Endothelial cell of umbilical vein (primary cell): ENCODE measurements at regions not wholly inside any gene's neighbourhood (a gene's known extent, or its start where the extent isn't known, plus 50 kb on each side); places are given as distances from the start of the nearest gene placed in this dataset.
"Not testable (repeated sequence)": the region's sequence is repeated elsewhere in the genome, so short reads cannot be mapped to it uniquely, and the experiment has no call there.

ENCODE experiments used
- BruUV-seq: library from RNA; stranded (reverse); fragments of 400-500 nt; replicated peaks from 2 replicates; lab custom pipeline; 2021; lab: Mats Ljungman, UMichigan
- CTCF ChIA-PET: fragments of 300-600, 350-600 bp; sonication (Branson Sonifier 250); formaldehyde crosslinking; loops from one replicate; lab custom pipeline; 2021; ENCODE audit warnings: antibody characterized with exemption, inconsistent platforms; lab: Charles Lee
- POLR2A ChIA-PET: fragments of 300-600, 350-600 bp; sonication (Branson Sonifier 250); formaldehyde crosslinking; loops from one replicate; lab custom pipeline; 2021; ENCODE audit warnings: antibody characterized with exemption, inconsistent platforms; lab: Charles Lee
- DNase-seq: peaks from one replicate; pipeline ENCODE4 v3.0.0-alpha.2; 2011; ENCODE audit warnings: low read depth, low spot score
- FAIRE-seq: peaks from 2 replicates; lab custom pipeline; 2011; peaks lifted over from hg19 to GRCh38; lab: Jason Lieb, UNC
- H2AFZ ChIP-seq: 2 replicates; pipeline ENCODE4 v1.6.0; 2012; ENCODE audit warnings: low read depth, low read length, control low read depth, inconsistent platforms
- H3K27ac ChIP-seq: 2 replicates; pipeline ENCODE4 v1.5.1; 2011; ENCODE audit warnings: low read depth, mild to moderate bottlenecking, control low read depth, low read length, moderate library complexity; ENCODE audit not compliant: insufficient read depth
- H3K27me3 ChIP-seq, 2 experiments: 2 replicates each; pipeline versions ENCODE4 v1.6.0 to v1.6.1; 2011; ENCODE audit warnings: low read length in 2 of 2, mixed read lengths in 1 of 2; ENCODE audit not compliant: control insufficient read depth in 2 of 2, insufficient read depth in 2 of 2
- H3K36me3 ChIP-seq, 2 experiments: 2 replicates in 1 of 2; 3 replicates in 1 of 2; pipeline ENCODE4 v1.5.1; 2011; ENCODE audit warnings: low read length in 2 of 2, mild to moderate bottlenecking in 1 of 2, moderate library complexity in 1 of 2; ENCODE audit not compliant: control insufficient read depth in 2 of 2, insufficient read depth in 2 of 2; ENCODE audit errors: extremely low read depth in 1 of 2
- H3K4me1 ChIP-seq: 3 replicates; pipeline ENCODE4 v1.5.1; 2011; ENCODE audit warnings: mild to moderate bottlenecking, low read length; ENCODE audit not compliant: control insufficient read depth, insufficient read depth; ENCODE audit errors: extremely low read depth
- H3K4me2 ChIP-seq: 2 replicates; pipeline ENCODE4 v1.6.1; 2011; ENCODE audit warnings: low read length, control low read depth, mixed read lengths; ENCODE audit not compliant: insufficient read depth
- H3K4me3 ChIP-seq, 3 experiments: fragments of 200-600 bp in 1 of 3; sonication (generic), shearing (Covaris generic) in 1 of 3; replicated peaks in 1 of 3; 2 replicates each; pipeline ENCODE4 v1.5.1; 2011 to 2016; ENCODE audit warnings: control low read depth in 3 of 3, low read length in 3 of 3, mild to moderate bottlenecking in 2 of 3, inconsistent platforms in 1 of 3, low read depth in 1 of 3, moderate library complexity in 1 of 3; ENCODE audit not compliant: insufficient read depth in 1 of 3
- H3K79me2 ChIP-seq: 2 replicates; pipeline ENCODE4 v1.6.0; 2012; ENCODE audit warnings: low read length, inconsistent platforms; ENCODE audit not compliant: control insufficient read depth, insufficient read depth
- H3K9ac ChIP-seq: replicated peaks from 2 replicates; pipeline ENCODE3; 2011; ENCODE audit warnings: low read length, control low read depth; ENCODE audit not compliant: insufficient read depth; ENCODE audit errors: extremely low read depth
- H3K9me1 ChIP-seq: replicated peaks from 3 replicates; pipeline ENCODE4 v1.6.0; 2011; ENCODE audit warnings: mild to moderate bottlenecking, low read length; ENCODE audit not compliant: control insufficient read depth, insufficient read depth; ENCODE audit errors: extremely low read depth
- H3K9me3 ChIP-seq: replicated peaks from 2 replicates; pipeline ENCODE4 v1.5.1; 2012; ENCODE audit warnings: low read length, inconsistent platforms; ENCODE audit not compliant: control insufficient read depth, insufficient read depth
- H4K20me1 ChIP-seq: replicated peaks from 2 replicates; pipeline ENCODE3; 2011; ENCODE audit warnings: mild to moderate bottlenecking, low read length; ENCODE audit not compliant: control insufficient read depth, insufficient read depth; ENCODE audit errors: extremely low read depth
- EZH2 ChIP-seq: IDR thresholded peaks from 2 replicates; pipeline ENCODE4 v1.6.1; 2012; ENCODE audit warnings: borderline replicate concordance, low read depth, mild to moderate bottlenecking, moderate library complexity, low read length, inconsistent platforms; ENCODE audit not compliant: severe bottlenecking
- FOS ChIP-seq: IDR thresholded peaks from 2 replicates; pipeline ENCODE4 v1.6.1; 2011; ENCODE audit warnings: mild to moderate bottlenecking, low read length, moderate library complexity, borderline replicate concordance; ENCODE audit not compliant: insufficient read depth
- GATA2 ChIP-seq: IDR thresholded peaks from 2 replicates; pipeline ENCODE4 v1.7.0; 2011; ENCODE audit warnings: low read depth, mild to moderate bottlenecking, moderate library complexity, mixed read lengths, low read length; ENCODE audit not compliant: insufficient read length, insufficient read depth
- JUN ChIP-seq: IDR thresholded peaks from 2 replicates; pipeline ENCODE4 v1.6.1; 2011; ENCODE audit warnings: borderline replicate concordance, low read depth; ENCODE audit not compliant: insufficient read length, insufficient read depth
- MAX ChIP-seq: IDR thresholded peaks from 2 replicates; pipeline ENCODE4 v1.6.1; 2011; ENCODE audit not compliant: insufficient read depth, insufficient read length
- MYC ChIP-seq: IDR thresholded peaks from one replicate; pipeline ENCODE4 v1.6.1; 2011; ENCODE audit warnings: mild to moderate bottlenecking, low read depth, low read length
- POLR2A ChIP-seq: IDR thresholded peaks from 2 replicates; pipeline ENCODE4 v1.6.1; 2012; ENCODE audit warnings: low read depth, mild to moderate bottlenecking, control low read depth, low read length
- POLR2AphosphoS5 ChIP-seq: IDR thresholded peaks from 2 replicates; pipeline ENCODE4 v1.6.1; 2012; ENCODE audit warnings: low read depth, mild to moderate bottlenecking, control low read depth, low read length, moderate library complexity; ENCODE audit not compliant: insufficient read depth
- dilution Hi-C: fragments of 300-500 bp; cut with MboI; formaldehyde crosslinking; loops from one replicate; pipeline ENCODE4 v1.15.0; 2019; ENCODE audit warnings: low sequenced_read_pairs; ENCODE audit not compliant: extremely low pct_ligation_motif_present
- intact Hi-C: fragments of 100-400 bp; cut with micrococcal nuclease; formaldehyde crosslinking; loops from one replicate; pipeline ENCODE4 v1.10.0; 2022
- TF ChIP-seq, protein P1 (sequence below), 2 donors: IDR thresholded peaks; 1 replicate in 1 of 2; 2 replicates in 1 of 2; pipeline ENCODE4 v1.5.1; 2011; ENCODE audit warnings: low read length in 2 of 2, mild to moderate bottlenecking in 2 of 2, moderate library complexity in 2 of 2, control low read depth in 1 of 2, inconsistent platforms in 1 of 2, low read depth in 1 of 2; ENCODE audit not compliant: insufficient read depth in 1 of 2; ENCODE audit errors: extremely low read depth in 1 of 2

DNA sequence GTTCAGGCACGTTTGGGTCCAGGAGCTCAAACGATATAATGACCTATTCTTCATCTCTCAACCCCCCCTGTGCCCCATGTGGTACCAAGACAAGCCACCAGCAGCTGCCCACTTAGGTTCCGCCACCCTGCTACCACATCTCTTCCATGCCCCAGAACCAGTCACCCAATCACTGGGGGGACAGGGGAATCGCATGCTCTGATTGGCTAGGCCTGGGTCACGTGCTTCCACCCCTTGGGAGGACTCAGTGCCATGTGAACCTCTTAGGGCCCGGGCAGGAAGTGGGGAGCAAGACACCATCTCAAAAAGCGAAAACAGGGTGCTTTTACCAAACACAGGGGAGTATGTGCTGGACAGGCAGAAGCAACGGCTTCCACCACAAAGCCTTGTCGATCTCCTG, 91.3 kb downstream of the KATNIP start:
- dilution Hi-C loops (no loop called here), intact Hi-C loops (loop anchor here (5.0 kb wide), 1 partner anchor 51 kb away; no protein-coding TSS in a partner anchor)
- no peak for DNase-seq
- H3K4me3 ChIP-seq: no peak overlapping the region
- H3K4me2 ChIP-seq: no peak overlapping the region
- BruUV-seq: no TSS peak
- H3K36me3 ChIP-seq: no peaks in the 10 kb centered on the region
- ChIA-PET POLR2A (no interaction called here), CTCF (interaction anchor here (1.2 to 2.7 kb wide), 6 partner anchors 11 to 439 kb away, joined by 4 to 62 read pairs (median 25); no protein-coding TSS in a partner anchor)
- no peaks in the 10 kb centered on the region for H3K79me2 ChIP-seq
- no peaks in the 10 kb centered on the region for H4K20me1 ChIP-seq
- H2AFZ ChIP-seq: no peak overlapping the region
- no peaks in the 10 kb centered on the region for H3K9me1 ChIP-seq
- no peak overlapping the region for H3K27ac ChIP-seq
- no peak for FAIRE-seq
- no peak for TF ChIP-seq POLR2AphosphoS5
- no peak for TF ChIP-seq FOS
- TF ChIP-seq MAX: no peak
- TF ChIP-seq GATA2: no peak
- no peak for TF ChIP-seq EZH2
- no peak for TF ChIP-seq MYC
- TF ChIP-seq, protein P1, sequence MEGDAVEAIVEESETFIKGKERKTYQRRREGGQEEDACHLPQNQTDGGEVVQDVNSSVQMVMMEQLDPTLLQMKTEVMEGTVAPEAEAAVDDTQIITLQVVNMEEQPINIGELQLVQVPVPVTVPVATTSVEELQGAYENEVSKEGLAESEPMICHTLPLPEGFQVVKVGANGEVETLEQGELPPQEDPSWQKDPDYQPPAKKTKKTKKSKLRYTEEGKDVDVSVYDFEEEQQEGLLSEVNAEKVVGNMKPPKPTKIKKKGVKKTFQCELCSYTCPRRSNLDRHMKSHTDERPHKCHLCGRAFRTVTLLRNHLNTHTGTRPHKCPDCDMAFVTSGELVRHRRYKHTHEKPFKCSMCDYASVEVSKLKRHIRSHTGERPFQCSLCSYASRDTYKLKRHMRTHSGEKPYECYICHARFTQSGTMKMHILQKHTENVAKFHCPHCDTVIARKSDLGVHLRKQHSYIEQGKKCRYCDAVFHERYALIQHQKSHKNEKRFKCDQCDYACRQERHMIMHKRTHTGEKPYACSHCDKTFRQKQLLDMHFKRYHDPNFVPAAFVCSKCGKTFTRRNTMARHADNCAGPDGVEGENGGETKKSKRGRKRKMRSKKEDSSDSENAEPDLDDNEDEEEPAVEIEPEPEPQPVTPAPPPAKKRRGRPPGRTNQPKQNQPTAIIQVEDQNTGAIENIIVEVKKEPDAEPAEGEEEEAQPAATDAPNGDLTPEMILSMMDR (IDR thresholded peaks at IDR 0.05; ENCODE audit: extremely low read depth in 1 of 2, insufficient read depth in 1 of 2, low read depth in 1 of 2, low read length in 2 of 2): no peak
- TF ChIP-seq POLR2A: no peak
- no peak for TF ChIP-seq JUN
- H3K9ac ChIP-seq: no peak overlapping the region
- no peaks in the 10 kb centered on the region for H3K27me3 ChIP-seq
- H3K9me3 ChIP-seq: no peaks in the 10 kb centered on the region
- H3K4me1 ChIP-seq: no peaks in the 10 kb centered on the region

GRCh38 chr16:27641734-27642415, 91.9 kb downstream of the KATNIP start:
- H3K9me1 ChIP-seq, BruUV-seq, DNase-seq, H3K27ac ChIP-seq, dilution Hi-C loops, H3K27me3 ChIP-seq, H3K79me2 ChIP-seq, H3K4me1 ChIP-seq, H3K4me2 ChIP-seq, H3K9me3 ChIP-seq, POLR2A ChIA-PET, H2AFZ ChIP-seq, H3K4me3 ChIP-seq, H3K36me3 ChIP-seq, H3K9ac ChIP-seq, FAIRE-seq, H4K20me1 ChIP-seq: not testable (repeated sequence)
- CTCF ChIA-PET: interaction anchor here (1.3 to 2.7 kb wide), 4 partner anchors 31 to 430 kb away, joined by 3 to 62 read pairs (median 30); no protein-coding TSS in a partner anchor
- intact Hi-C loops: loop anchor here (5.0 kb wide), 1 partner anchor 50 kb away; no protein-coding TSS in a partner anchor
